AG04450 (cell line): ENCODE measurements at regions not wholly inside any gene's neighbourhood (a gene's known extent, or its start where the extent isn't known, plus 50 kb on each side); places are given as distances from the start of the nearest gene placed in this dataset.

Experiments
- CTCF ChIA-PET: fragments of 300-600, 350-600 bp; formaldehyde crosslinking; extraction: SDS; loops from one replicate; lab custom pipeline; 2022; ENCODE audit warnings: antibody characterized with exemption, inconsistent platforms; lab: Charles Lee
- POLR2A ChIA-PET: fragments of 350-600 bp; formaldehyde crosslinking; extraction: SDS; loops from one replicate; lab custom pipeline; 2021; ENCODE audit warnings: antibody characterized with exemption, inconsistent platforms; lab: Yijun Ruan, JAX
- DNase-seq: peaks from one replicate; pipeline ENCODE4 v3.0.0-alpha.2; 2011; ENCODE audit warnings: low read depth, low spot score
- H3K27ac ChIP-seq: one replicate; pipeline ENCODE4 v1.5.1; 2012; ENCODE audit warnings: low read depth, low read length, control low read depth
- H3K27me3 ChIP-seq: one replicate; pipeline ENCODE4 v1.6.0; 2012; ENCODE audit warnings: low read length; ENCODE audit not compliant: control insufficient read depth, insufficient read depth
- H3K4me3 ChIP-seq: 2 replicates; pipeline ENCODE4 v1.5.1; 2011; ENCODE audit warnings: mild to moderate bottlenecking, low read depth, low read length, control low read depth
- H3K9me3 ChIP-seq: 2 replicates; pipeline ENCODE4 v1.5.1; 2012; ENCODE audit warnings: low read length; ENCODE audit not compliant: control insufficient read depth, insufficient read depth
- CTCF ChIP-seq: IDR thresholded peaks from 2 replicates; pipeline ENCODE4 v1.5.1; 2011; ENCODE audit warnings: low read depth, low read length, control low read depth, inconsistent platforms

- CTCF ChIA-PET: no interaction called here
Observed at GRCh38 chr2:2756886-2757285, 425.8 kb upstream of the MYT1L start.

DNA sequence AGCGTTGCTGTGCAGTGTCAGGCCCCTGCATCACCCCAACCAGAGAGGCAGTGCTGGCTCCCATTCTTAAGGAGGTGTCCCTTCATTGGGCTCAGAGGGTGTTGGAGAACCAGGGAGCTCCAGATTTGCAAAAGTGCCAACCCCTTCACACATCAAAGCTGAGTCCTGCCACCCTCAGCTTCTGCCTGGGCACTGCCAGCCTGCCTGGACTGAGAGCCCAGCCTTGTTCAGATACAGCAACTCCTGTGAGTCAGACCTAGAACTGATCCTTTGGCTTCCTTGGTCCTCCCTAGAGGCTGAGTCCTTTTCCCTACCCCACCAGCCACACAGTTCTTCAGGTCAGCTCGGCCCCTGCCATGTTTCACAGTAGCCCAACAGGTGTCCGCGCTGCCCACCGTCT is 424.9 kb upstream of the MYT1L start:
- Histone ChIP-seq H3K27ac (no peak overlapping the region), H3K27me3 (no peaks in the 10 kb centered on the region), H3K4me3 (no peak overlapping the region), H3K9me3 (peaks cover 66% of the 10 kb centered on the region)
- no peak for TF ChIP-seq CTCF
- ChIA-PET POLR2A (no interaction called here), CTCF (no interaction called here)
- no peak for DNase-seq

More at GRCh38 chr2:2756886-2757285, 425.8 kb upstream of the MYT1L start:
- H3K27ac ChIP-seq: no peak overlapping the region
- H3K27me3 ChIP-seq: no peaks in the 10 kb centered on the region
- TF ChIP-seq CTCF: no peak
- DNase-seq: no peak
- H3K4me3 ChIP-seq: no peak overlapping the region
- POLR2A ChIA-PET: no interaction called here
- H3K9me3 ChIP-seq: peaks cover 66% of the 10 kb centered on the region

GRCh38 chr2:2754940-2755339 is 423.9 kb upstream of the MYT1L start:
- DNase-seq: no peak
- Histone ChIP-seq H3K4me3 (no peak overlapping the region), H3K27ac (no peak overlapping the region), H3K9me3 (peaks cover 66% of the 10 kb centered on the region), H3K27me3 (no peaks in the 10 kb centered on the region)
- CTCF ChIA-PET: no interaction called here
- POLR2A ChIA-PET: no interaction called here
- no peak for TF ChIP-seq CTCF

DNA sequence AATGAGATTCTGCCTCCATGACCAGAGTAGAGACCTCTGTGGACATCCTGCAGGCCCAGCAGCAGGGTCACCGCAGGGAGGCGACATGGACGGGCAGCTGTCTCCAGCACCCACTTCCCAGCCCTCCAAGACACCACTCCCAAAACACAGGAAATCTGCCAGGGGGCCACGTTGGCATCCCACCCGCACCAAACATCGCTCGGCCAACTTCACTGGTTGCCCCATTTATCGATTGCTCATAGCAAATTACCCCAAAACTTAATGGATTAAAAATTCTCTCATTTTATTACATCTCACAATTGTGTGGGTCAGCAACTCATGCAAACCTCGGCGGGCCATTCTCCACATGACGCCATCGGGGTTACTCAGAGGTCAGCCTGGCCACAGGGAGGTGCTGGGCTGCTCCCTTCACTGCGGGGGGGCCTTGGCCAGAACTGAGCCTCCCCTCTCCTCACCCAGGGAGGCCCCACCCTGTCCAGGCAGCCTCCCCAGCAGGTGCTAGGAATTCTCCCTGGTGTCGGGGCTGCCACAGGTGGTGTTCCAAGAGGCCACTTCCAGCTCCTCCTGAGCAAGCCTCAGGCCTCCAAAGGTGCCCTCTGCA is 420.7 kb upstream of the MYT1L start:
- Histone ChIP-seq H3K4me3 (no peak overlapping the region), H3K9me3 (peaks cover 78% of the 10 kb centered on the region), H3K27me3 (no peaks in the 10 kb centered on the region), H3K27ac (no peak overlapping the region)
- no peak for TF ChIP-seq CTCF
- ChIA-PET POLR2A (no interaction called here), CTCF (no interaction called here)
- DNase-seq: no peak

- ChIA-PET CTCF (no interaction called here), POLR2A (no interaction called here)
- H3K27ac ChIP-seq: no peak overlapping the region
- TF ChIP-seq CTCF: no peak
- peaks cover 75% of the 10 kb centered on the region for H3K9me3 ChIP-seq
- no peaks in the 10 kb centered on the region for H3K27me3 ChIP-seq
- DNase-seq: no peak
- no peak overlapping the region for H3K4me3 ChIP-seq
Observed at GRCh38 chr2:2750867-2751714, 420.0 kb upstream of the MYT1L start.
